GM19023 (cell line): ENCODE measurements at regions not wholly inside any gene's neighbourhood (a gene's known extent, or its start where the extent isn't known, plus 50 kb on each side); places are given as distances from the start of the nearest gene placed in this dataset.

Source experiments
- ATAC-seq: cut with Tn5 transposase; IDR thresholded peaks from one replicate; pipeline ENCODE4 v1.9.1; 2021; ENCODE audit warnings: mild to moderate bottlenecking, moderate library complexity; ENCODE audit not compliant: unreplicated experiment

- ATAC-seq, result no peak
Measured at GRCh38 chr15:52923626-52924025, 133.5 kb upstream of the ONECUT1 start.

- no peak for ATAC-seq
Measured at GRCh38 chr15:52922871-52923270, 132.7 kb upstream of the ONECUT1 start.

GRCh38 chr15:52912172-52912571 is 122.0 kb upstream of the ONECUT1 start:
- ATAC-seq, result no peak

GRCh38 chr15:52893338-52893737 is 103.2 kb upstream of the ONECUT1 start:
- ATAC-seq, result no peak

GRCh38 chr15:52879904-52880303 is 89.8 kb upstream of the ONECUT1 start:
- ATAC-seq, result no peak

GRCh38 chr15:52879145-52879544 is 89.0 kb upstream of the ONECUT1 start:
- ATAC-seq, result no peak

GRCh38 chr15:52876991-52877663 is 87.0 kb upstream of the ONECUT1 start:
- ATAC-seq, result no peak

- no peak for ATAC-seq
Measured at GRCh38 chr15:52872036-52872818, 82.1 kb upstream of the ONECUT1 start.

GRCh38 chr15:52870015-52870414 is 79.9 kb upstream of the ONECUT1 start:
- ATAC-seq, result no peak

- no peak for ATAC-seq
Measured at GRCh38 chr15:52866698-52867097, 76.6 kb upstream of the ONECUT1 start.

- ATAC-seq, result no peak
Measured at GRCh38 chr15:52862677-52863076, 72.5 kb upstream of the ONECUT1 start.

- no peak for ATAC-seq
Measured at GRCh38 chr15:52858782-52859176, 68.6 kb upstream of the ONECUT1 start.

GRCh38 chr15:52857937-52858781 is 68.0 kb upstream of the ONECUT1 start:
- ATAC-seq, result no peak

- ATAC-seq, result no peak
Measured at GRCh38 chr15:52857471-52857870, 67.3 kb upstream of the ONECUT1 start.

GRCh38 chr15:52856286-52856685 is 66.2 kb upstream of the ONECUT1 start:
- ATAC-seq, result no peak

GRCh38 chr15:52855157-52855556 is 65.0 kb upstream of the ONECUT1 start:
- no peak for ATAC-seq

GRCh38 chr15:52844823-52845222 is 54.7 kb upstream of the ONECUT1 start:
- no peak for ATAC-seq
